HL-60 (cell line): ENCODE measurements at regions not wholly inside any gene's neighbourhood (a gene's known extent, or its start where the extent isn't known, plus 50 kb on each side); places are given as distances from the start of the nearest gene placed in this dataset.

Source experiments
- POLR2AphosphoS5 ChIP-seq: IDR thresholded peaks from 2 replicates; pipeline ENCODE4 v1.6.1; 2012; ENCODE audit warnings: low read depth
- TF ChIP-seq, protein P1 (sequence below): IDR thresholded peaks from one replicate; pipeline ENCODE4 v1.5.1; 2011; ENCODE audit warnings: low read length, control low read depth, inconsistent platforms; ENCODE audit not compliant: insufficient read depth

DNA sequence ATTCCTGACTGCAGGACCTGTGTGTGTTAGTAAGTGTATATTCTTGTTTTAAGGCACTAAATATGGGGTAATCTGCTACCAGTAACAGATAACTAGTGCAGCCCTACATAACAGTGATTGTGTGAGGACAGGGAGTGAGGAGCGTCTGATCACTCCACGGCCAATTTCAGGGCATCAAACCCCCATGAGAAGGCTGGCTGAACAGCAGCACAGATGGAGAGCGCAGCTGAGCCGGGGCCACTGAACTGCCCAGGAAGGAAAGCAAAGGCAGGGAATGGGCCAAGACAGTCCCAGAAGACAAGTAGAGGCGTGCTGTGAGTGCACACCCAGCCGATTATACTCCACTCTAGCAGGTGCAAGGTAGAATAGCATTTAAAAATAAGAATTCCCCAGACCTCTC lies 157.1 kb upstream of the CHST15 start:
- TF ChIP-seq, protein P1, sequence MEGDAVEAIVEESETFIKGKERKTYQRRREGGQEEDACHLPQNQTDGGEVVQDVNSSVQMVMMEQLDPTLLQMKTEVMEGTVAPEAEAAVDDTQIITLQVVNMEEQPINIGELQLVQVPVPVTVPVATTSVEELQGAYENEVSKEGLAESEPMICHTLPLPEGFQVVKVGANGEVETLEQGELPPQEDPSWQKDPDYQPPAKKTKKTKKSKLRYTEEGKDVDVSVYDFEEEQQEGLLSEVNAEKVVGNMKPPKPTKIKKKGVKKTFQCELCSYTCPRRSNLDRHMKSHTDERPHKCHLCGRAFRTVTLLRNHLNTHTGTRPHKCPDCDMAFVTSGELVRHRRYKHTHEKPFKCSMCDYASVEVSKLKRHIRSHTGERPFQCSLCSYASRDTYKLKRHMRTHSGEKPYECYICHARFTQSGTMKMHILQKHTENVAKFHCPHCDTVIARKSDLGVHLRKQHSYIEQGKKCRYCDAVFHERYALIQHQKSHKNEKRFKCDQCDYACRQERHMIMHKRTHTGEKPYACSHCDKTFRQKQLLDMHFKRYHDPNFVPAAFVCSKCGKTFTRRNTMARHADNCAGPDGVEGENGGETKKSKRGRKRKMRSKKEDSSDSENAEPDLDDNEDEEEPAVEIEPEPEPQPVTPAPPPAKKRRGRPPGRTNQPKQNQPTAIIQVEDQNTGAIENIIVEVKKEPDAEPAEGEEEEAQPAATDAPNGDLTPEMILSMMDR = no peak
- no peak for TF ChIP-seq POLR2AphosphoS5
